ENCODE measurements at regions not wholly inside any gene's neighbourhood (a gene's known extent, or its start where the extent isn't known, plus 50 kb on each side); places are given as distances from the start of the nearest gene placed in this dataset.

GRCh38 chr4:60743654-60744053 is 456.5 kb upstream of the ADGRL3 start:
- TF ChIP-seq CEBPB (IDR thresholded peaks at IDR 0.05) (no peak), TAF1 (IDR thresholded peaks at IDR 0.05; ENCODE audit: low read depth) (no peak), NFIC (IDR thresholded peaks at IDR 0.05) (no peak)

Data from Ishikawa (cell line).